CD14-positive monocyte (primary cell): ENCODE measurements at regions not wholly inside any gene's neighbourhood (a gene's known extent, or its start where the extent isn't known, plus 50 kb on each side); places are given as distances from the start of the nearest gene placed in this dataset.

ENCODE experiments used
- DNase-seq, 3 donors: peaks; one replicate each; pipeline ENCODE4 v3.0.0-alpha.2; 2011 to 2022
- H2AFZ ChIP-seq: 2 replicates; pipeline ENCODE4 v1.6.0; 2012; ENCODE audit warnings: mild to moderate bottlenecking, low read depth, low read length, inconsistent platforms; ENCODE audit not compliant: insufficient read depth, poor library complexity, severe bottlenecking
- H3K27ac ChIP-seq, 2 donors: 1 replicate in 1 of 2; 2 replicates in 1 of 2; pipeline ENCODE4 v1.5.1; 2012 to 2013; ENCODE audit warnings: low read length in 2 of 2, control low read depth in 1 of 2, inconsistent platforms in 1 of 2, low read depth in 1 of 2, mild to moderate bottlenecking in 1 of 2
- H3K27me3 ChIP-seq, 2 donors: one replicate each; pipeline versions ENCODE4 v1.6.0 to v1.6.1; 2011 to 2013; ENCODE audit warnings: low read length in 2 of 2; ENCODE audit not compliant: control insufficient read depth in 2 of 2, insufficient read depth in 2 of 2
- H3K36me3 ChIP-seq, 2 donors: replicated peaks in 1 of 2; 1 replicate in 1 of 2; 2 replicates in 1 of 2; pipeline versions ENCODE4 v1.5.1 to v1.6.1; 2012 to 2013; ENCODE audit warnings: low read length in 2 of 2, control low read depth in 1 of 2, inconsistent platforms in 1 of 2, mild to moderate bottlenecking in 1 of 2; ENCODE audit not compliant: insufficient read depth in 2 of 2, control insufficient read depth in 1 of 2
- H3K4me1 ChIP-seq, 2 donors: 1 replicate in 1 of 2; 2 replicates in 1 of 2; pipeline versions ENCODE4 v1.5.1 to v1.6.1; 2012 to 2013; ENCODE audit warnings: low read length in 2 of 2, control low read depth in 1 of 2, inconsistent platforms in 1 of 2, mild to moderate bottlenecking in 1 of 2, moderate library complexity in 1 of 2; ENCODE audit not compliant: insufficient read depth in 2 of 2, control insufficient read depth in 1 of 2
- H3K4me2 ChIP-seq: replicated peaks from 2 replicates; pipeline ENCODE3; 2012; ENCODE audit warnings: low read length, moderate library complexity, mild to moderate bottlenecking; ENCODE audit not compliant: poor library complexity, severe bottlenecking; ENCODE audit errors: extremely low read depth
- H3K4me3 ChIP-seq, 3 experiments: fragments of 200-600 bp in 1 of 3; sonication (generic) in 1 of 3; replicated peaks in 1 of 3; 1 replicate in 2 of 3; 2 replicates in 1 of 3; pipeline ENCODE4 v1.5.1; 2011 to 2013; ENCODE audit warnings: low read length in 3 of 3, mild to moderate bottlenecking in 3 of 3, control low read depth in 2 of 3, low read depth in 2 of 3, inconsistent platforms in 1 of 3, moderate library complexity in 1 of 3
- H3K79me2 ChIP-seq: 2 replicates; pipeline ENCODE4 v1.6.0; 2012; ENCODE audit warnings: mild to moderate bottlenecking, control low read depth, inconsistent platforms, low read length, moderate library complexity; ENCODE audit not compliant: insufficient read depth
- H3K9ac ChIP-seq: 2 replicates; pipeline ENCODE4 v1.6.0; 2017; ENCODE audit warnings: low read length, mild to moderate bottlenecking; ENCODE audit not compliant: insufficient read depth, poor library complexity, severe bottlenecking
- H3K9me3 ChIP-seq, 2 donors: replicated peaks in 1 of 2; 1 replicate in 1 of 2; 2 replicates in 1 of 2; pipeline versions ENCODE4 v1.5.1 to v1.6.1; 2012 to 2013; ENCODE audit warnings: low read length in 2 of 2, control low read depth in 1 of 2; ENCODE audit not compliant: control insufficient read depth in 1 of 2, insufficient read depth in 1 of 2
- H4K20me1 ChIP-seq: 2 replicates; pipeline ENCODE4 v1.6.0; 2012; ENCODE audit warnings: mild to moderate bottlenecking, low read length, control low read depth, moderate library complexity; ENCODE audit not compliant: insufficient read depth
- H3K27ac Mint-ChIP-seq, 7 donors: one replicate each; pipeline ENCODE4 v1.8.0; 2020; ENCODE audit warnings: mild to moderate bottlenecking in 7 of 7, mixed read lengths in 7 of 7, moderate library complexity in 6 of 7, inconsistent platforms in 2 of 7
- H3K27me3 Mint-ChIP-seq, 3 donors: one replicate each; pipeline ENCODE4 v1.8.0; 2021 to 2022; ENCODE audit warnings: low read depth in 3 of 3, mild to moderate bottlenecking in 3 of 3, mixed read lengths in 3 of 3, moderate library complexity in 3 of 3, inconsistent platforms in 1 of 3
- H3K36me3 Mint-ChIP-seq, 2 donors: one replicate each; pipeline ENCODE4 v1.8.0; 2020; ENCODE audit warnings: mixed read lengths in 2 of 2, inconsistent platforms in 1 of 2, mild to moderate bottlenecking in 1 of 2
- H3K4me1 Mint-ChIP-seq: one replicate; pipeline ENCODE4 v1.8.0; 2020; ENCODE audit warnings: mild to moderate bottlenecking, mixed read lengths
- H3K4me3 Mint-ChIP-seq, 2 donors: one replicate each; pipeline ENCODE4 v1.8.0; 2020; ENCODE audit warnings: mild to moderate bottlenecking in 2 of 2, mixed read lengths in 2 of 2, moderate library complexity in 1 of 2
- H3K9me3 Mint-ChIP-seq, 7 donors: one replicate each; pipeline ENCODE4 v1.8.0; 2020 to 2022; ENCODE audit warnings: mixed read lengths in 7 of 7, mild to moderate bottlenecking in 6 of 7, moderate library complexity in 6 of 7, inconsistent platforms in 2 of 7
- CTCF ChIP-seq: fragments of 200-600 bp; IDR thresholded peaks from one replicate; pipeline ENCODE4 v1.8.0; 2022; ENCODE audit warnings: antibody characterized with exemption, mild to moderate bottlenecking
- WGBS: methylation state at CpG from one replicate; pipeline ENCODE4 v1.1.5; 2013; ENCODE audit warnings: missing lambda C conversion rate; ENCODE audit not compliant: insufficient coverage; 5-methylcytosine and 5-hydroxymethylcytosine counted together
- intact Hi-C, 2 donors: fragments of 100-400 bp; cut with micrococcal nuclease; formaldehyde crosslinking; loops; one replicate each; pipeline versions ENCODE4 v1.15.0 to v1.15.1; 2023

- Mint-ChIP-seq H3K27ac (no peak overlapping the region), H3K27me3 (peaks cover 0 to 2% (median 0%) of the 10 kb centered on the region in 3 donors), H3K9me3 (peaks cover 0 to 2% (median 0%) of the 10 kb centered on the region in 7 donors), H3K36me3 (no peaks in the 10 kb centered on the region), H3K4me3 (no peak overlapping the region), H3K4me1 (no peaks in the 10 kb centered on the region)
- Histone ChIP-seq H3K9ac (no peak overlapping the region), H3K4me3 (no peak overlapping the region), H3K27ac (no peak overlapping the region), H3K79me2 (no peaks in the 10 kb centered on the region), H4K20me1 (no peaks in the 10 kb centered on the region), H3K4me1 (no peaks in the 10 kb centered on the region), H3K27me3 (no peaks in the 10 kb centered on the region), H3K36me3 (no peaks in the 10 kb centered on the region), H3K9me3 (no peaks in the 10 kb centered on the region), H2AFZ (no peak overlapping the region), H3K4me2 (no peak overlapping the region)
- intact Hi-C loops = no loop called here
- DNase-seq = no peak
- TF ChIP-seq CTCF = no peak
Measured at GRCh38 chr6:132998418-132998817, 184.0 kb downstream of the RPS12 start.

DNA sequence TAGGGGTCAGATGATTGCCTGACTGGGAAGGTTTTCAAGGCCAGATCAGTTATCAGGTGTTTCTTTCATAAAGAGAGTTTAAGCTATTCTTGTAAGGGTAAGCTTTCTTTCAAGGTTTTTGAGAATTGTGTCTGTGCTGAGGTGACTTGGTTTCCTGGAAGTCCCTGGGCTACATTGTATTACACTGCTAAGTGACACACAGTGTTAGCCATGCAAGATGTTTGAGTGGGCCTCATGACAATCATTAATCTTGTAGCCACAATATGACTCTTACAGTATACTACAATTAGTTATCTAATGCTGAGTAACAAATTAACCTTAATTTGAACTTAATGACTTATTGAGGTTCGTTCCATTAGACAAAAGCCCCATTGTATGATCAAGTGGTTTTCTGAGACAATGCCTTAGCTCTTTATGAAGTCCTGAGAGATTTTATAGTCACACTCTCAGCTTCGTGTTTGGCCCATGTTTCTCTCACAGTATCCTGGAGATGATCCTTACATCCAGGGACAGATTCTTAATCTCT, 186.7 kb downstream of the RPS12 start:
- Mint-ChIP-seq H3K4me1 (no peaks in the 10 kb centered on the region), H3K9me3 (no peaks in the 10 kb centered on the region), H3K4me3 (no peak overlapping the region), H3K27ac (no peak overlapping the region), H3K36me3 (no peaks in the 10 kb centered on the region), H3K27me3 (peaks cover 0 to 2% (median 0%) of the 10 kb centered on the region in 3 donors)
- H3K79me2 ChIP-seq = no peaks in the 10 kb centered on the region
- H4K20me1 ChIP-seq = no peaks in the 10 kb centered on the region
- no peak overlapping the region for H3K4me2 ChIP-seq
- WGBS = no CpG with 5 or more reads among the region's 2 CpGs
- no peak overlapping the region for H3K27ac ChIP-seq
- intact Hi-C loops = no loop called here
- H3K9me3 ChIP-seq = no peaks in the 10 kb centered on the region
- H3K9ac ChIP-seq = no peak overlapping the region
- no peak overlapping the region for H2AFZ ChIP-seq
- no peak overlapping the region for H3K4me3 ChIP-seq
- DNase-seq = no peak
- no peaks in the 10 kb centered on the region for H3K4me1 ChIP-seq
- no peaks in the 10 kb centered on the region for H3K36me3 ChIP-seq
- no peak for TF ChIP-seq CTCF
- H3K27me3 ChIP-seq = no peaks in the 10 kb centered on the region
